Activated CD8-positive, alpha-beta memory T cell treated with anti-CD3 and anti-CD28 coated beads, Interleukin-2, amount 50 U/mL, for 48 hours (primary cell): ENCODE measurements at regions not wholly inside any gene's neighbourhood (a gene's known extent, or its start where the extent isn't known, plus 50 kb on each side); places are given as distances from the start of the nearest gene placed in this dataset.
A peak's percentile ranks its signal among the peaks of the same experiment; 100 is the strongest.
"Not testable (repeated sequence)": the region's sequence is repeated elsewhere in the genome, so short reads cannot be mapped to it uniquely, and the experiment has no call there.

Source experiments
- DNase-seq: peaks from one replicate; pipeline ENCODE4 v3.0.0-alpha.2; 2020

DNA sequence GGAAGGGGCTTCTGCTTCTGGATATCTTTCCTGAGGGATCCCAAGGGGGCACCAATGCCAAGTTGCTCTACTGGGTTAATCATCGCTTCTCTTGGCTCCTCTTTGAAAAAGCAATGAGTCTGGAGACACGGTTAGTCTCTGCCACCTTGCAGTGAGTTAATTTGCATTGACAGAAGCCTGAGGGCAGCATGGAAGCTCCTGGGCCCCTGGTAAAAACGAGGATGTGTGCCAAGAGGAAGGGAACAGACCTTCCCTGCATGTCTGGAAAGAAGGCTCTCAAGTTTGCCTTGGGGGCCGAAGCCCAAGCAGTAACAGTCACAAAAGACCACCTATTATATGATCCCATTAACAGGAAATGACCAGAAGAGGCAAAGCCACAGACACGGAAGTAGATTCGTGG is 86.7 kb downstream of the IRX5 start:
- no peak for DNase-seq

DNA sequence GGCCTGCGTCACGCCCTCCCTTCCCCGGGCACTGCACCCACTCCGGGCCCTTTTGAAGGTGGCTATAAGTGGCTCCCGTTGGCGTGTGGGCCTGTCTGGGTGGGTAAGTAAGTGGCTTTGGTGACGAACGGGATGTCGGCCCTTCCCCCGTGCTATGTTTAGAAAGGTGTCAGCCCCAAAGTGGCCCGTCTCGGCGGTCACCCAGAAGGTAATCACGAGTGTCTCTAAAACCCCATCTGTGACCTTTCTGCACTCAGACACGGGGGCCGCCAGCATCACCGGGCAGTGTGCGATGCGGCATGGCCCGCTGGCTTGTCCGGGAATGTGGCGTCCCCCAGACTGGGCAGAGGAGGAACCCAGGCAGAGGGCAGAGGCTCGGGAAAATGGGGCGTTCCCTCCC is 88.2 kb downstream of the IRX5 start:
- DNase-seq, result no peak

DNA sequence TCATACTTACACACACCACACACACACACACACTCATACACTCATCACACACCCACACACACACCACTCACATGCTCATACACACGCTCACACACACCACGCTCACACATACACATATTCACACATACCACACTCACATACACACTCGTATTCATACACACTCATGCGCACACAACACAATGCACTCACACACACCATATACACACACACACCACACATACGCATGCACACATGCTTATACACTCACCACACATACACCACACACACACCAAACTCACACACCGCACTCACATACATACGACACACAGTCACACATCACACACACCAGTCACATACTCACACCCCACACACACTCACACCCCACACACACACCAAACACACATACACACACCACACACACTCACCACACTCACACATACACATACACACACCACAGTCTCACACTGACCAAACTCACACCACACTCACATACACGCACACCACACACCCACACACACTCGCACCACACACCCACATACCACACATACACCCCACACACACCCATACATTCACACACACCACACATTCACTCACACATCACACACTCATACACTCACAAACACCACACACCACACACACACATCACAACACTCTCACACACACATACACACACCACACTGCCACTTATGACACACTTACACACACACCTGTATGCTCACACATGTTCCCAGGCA is 88.9 kb downstream of the IRX5 start:
- no peak for DNase-seq

DNA sequence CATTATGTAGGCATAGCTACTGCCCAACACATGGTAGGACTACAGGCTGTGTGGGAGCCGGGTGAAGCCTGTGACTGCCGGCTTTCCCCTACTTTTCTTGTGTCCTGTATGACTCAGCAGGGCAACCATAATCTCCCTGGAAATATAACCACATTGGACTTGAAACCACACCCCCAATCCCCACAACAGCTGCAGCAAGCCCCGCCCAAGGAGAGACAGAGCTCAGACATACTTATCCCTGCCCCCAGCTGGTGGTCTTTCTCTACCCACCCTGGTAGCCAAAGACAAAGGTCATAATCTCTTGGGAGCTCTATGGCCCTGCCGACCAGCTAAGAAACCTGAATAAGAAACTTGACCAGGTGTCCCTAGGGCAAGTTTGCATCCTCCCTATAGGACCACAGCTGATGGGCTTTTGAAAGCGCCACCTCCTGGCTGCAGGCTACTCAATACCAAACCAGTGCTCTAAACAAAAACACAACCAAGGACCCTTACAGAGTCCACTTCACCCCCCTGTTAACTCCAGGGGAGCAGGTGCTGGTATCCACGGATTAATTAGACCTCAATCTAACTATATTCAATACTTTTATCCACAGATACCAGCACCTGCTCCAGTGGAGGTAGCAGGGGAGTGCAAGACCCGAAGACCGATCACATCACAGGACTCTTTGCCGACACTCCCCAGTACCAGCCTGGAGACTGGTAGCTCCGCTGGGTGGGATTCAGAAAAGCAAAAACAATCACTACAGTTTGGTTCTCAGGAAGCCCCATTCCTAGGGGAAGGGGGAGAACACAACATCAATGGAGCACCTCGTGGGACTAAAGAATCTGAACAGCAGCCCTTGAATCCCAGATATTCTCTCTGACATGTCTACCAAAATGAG is 91.2 kb downstream of the IRX5 start:
- DNase-seq, result no peak

DNA sequence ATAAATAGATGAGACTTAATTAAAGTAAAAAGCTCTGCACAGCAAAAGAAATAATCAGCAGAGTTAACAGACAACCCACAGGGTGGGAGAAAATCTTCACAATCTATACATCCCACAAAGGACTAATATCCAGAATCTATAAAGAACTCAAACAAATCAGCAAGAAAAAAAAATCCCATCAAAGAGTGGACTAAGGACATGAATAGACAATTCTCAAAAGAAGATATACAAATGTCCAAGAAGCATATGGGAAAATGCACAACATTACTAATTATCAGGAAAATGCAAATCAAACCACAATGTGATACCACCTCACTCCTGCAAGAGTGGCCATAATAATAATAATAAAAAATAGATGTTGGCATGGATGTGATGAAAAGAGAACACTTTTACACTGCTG is 96.6 kb downstream of the IRX5 start:
- not testable (repeated sequence) for DNase-seq

DNA sequence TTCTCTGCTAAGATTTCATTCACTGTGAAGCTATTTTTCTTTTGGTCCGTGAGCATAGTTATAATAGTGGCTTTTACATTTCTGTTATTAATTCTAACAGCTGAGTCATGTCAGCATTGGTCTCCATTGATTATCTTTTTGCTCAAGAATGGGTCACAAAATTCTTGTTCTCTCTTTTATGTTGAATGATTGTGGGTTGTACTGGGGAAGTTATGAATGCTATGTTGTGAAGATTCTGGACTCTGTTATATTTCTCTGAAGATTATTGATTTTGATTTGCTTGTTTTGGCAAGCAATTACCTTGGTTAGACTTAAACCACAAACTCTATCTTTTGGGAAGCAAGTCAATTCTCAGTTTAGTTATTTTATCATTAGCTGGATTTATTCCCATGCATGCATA is 98.8 kb downstream of the IRX5 start:
- no peak for DNase-seq

DNA sequence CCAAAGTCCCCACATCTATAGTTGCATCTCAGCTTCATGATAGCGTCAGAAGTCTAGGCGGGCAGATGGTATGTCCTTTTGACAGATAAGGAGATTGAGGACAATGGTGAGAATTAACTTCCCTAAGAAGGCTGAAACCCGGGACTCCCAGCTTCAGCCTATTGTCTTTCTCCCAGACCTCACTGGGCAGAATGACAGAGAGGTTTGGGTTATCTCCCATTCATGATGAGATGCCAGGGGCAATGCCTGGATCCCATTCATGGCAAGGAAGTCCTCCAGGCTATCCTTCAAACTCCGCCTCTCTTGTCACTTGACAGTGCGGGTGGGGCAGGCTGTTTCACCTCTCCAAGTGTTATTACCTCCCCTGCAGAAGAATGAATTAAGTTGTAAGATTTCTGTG is 100.3 kb downstream of the IRX5 start:
- DNase-seq, result no peak

DNA sequence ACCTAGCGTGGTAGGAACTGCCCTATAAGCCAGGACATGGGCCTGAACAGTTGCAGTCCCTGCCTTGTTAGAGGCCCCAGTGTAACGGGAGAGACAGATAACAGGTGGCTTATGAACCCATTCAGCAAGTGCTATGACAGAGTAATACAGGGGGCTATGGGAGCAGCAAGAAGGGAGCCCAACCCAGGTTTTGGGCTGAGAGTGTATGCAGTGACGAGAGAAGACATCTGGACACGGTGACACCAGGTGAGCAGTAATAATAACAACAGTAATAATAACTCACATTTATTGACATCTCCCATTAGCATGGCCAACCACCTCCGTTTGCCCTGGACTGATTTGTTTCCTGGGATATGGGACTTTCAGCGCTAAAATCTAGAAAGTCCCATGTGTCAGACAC is 100.8 kb downstream of the IRX5 start:
- DNase-seq, result no peak

DNA sequence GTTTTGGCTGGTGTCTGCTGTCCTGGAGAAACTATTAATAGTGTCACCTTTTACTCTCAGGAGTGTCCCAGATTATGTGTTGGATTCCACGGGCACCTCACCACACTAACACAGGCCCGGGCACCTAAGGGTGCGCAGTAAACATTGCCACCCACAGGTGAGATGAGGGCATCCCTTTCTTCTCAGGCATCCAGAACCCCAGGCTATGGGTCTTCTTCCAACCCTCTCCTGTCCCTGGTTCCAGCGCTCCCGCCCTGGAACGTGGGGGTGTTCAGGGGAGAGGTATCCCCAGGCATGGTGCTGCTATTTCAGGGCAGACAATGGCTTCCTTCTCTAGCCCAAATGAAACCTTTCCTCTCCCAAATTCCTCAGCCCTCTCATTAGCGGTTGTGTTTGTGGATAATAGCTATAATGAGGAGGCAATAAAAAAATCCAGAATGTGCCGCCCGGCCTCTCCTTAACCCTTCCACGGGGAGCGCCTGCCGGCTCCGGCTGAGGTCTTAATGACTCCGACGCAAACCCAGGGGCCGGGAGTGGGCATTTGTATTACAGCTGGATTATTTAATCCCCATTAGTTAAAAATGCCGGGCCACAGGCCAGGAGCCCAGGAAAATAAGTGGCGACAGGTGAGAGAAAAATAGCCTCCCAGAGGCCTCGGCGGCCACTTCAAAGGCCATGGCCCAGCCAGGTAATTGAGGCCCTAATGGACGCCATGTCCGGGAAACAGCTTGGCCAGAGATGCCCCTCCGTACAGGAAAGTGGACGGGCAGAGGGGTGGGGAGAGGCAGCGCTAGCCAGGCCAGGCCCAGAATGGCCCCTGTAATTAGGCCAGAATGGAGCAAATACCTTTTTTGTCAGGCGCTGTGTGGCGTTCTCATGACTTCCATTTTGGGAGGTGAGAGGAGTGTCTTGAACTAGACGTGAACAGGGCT is 102.8 kb downstream of the IRX5 start:
- DNase-seq, result no peak

DNA sequence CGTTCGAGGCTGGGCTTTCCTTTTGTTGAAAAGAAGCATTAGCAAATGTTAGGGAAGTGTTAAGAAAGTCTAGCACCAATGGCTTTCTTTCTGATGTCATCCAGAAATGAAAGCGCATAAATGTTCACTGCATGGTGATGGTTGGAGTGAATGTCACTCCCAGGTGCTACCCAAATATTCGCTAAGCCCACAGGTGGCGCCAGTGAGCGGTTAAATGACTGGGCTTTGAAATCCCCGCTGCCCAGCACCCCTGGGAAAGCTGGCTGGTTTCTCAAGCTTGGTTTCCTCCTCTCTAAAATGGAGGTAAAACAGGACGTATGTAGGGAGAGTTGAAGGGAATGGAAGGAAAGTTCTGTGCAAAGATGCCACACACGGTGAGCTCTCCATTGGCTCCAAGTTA is 104.4 kb downstream of the IRX5 start:
- peak; percentile 78 for DNase-seq

DNA sequence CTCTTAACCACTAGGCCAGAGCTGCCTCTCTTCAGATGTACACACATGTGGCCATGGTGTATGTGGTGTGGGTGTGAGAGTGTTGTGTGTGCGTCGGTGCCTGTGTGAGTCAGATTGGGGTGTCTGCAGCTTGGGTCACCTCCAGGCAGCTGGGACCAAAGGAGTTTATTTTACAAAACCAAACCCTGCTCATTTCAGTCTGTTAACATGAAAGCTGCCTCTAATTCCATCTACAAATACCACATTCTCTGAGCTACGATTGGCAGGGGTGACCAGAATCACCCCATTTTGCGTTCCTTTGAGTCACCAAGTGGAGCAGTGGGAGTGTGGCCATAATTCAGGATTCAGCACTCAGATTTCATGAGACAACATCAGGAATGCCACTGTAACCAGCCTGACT is 105.3 kb downstream of the IRX5 start:
- no peak for DNase-seq

DNA sequence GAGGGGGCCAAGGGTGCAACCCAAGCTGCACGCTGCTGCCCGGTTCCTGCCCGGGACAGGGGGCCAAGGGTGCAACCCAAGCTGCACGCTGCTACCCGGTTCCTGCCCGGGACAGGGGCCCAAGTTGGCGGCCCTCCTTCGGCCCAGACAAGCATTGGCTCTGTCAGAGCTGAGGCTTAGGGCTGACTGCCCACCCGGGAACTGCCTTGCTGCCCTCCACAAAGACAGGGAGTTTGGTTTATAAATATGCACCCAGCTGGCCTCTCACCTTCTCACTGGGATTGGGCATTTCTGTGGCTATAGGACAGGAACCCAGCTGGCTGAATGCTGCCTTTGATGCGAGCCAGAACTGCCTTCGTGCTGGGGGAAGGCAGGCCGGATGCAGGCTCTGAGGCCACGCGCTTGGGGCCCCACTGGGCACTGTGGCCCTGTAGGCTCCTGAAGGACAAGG is 105.7 kb downstream of the IRX5 start:
- no peak for DNase-seq

DNA sequence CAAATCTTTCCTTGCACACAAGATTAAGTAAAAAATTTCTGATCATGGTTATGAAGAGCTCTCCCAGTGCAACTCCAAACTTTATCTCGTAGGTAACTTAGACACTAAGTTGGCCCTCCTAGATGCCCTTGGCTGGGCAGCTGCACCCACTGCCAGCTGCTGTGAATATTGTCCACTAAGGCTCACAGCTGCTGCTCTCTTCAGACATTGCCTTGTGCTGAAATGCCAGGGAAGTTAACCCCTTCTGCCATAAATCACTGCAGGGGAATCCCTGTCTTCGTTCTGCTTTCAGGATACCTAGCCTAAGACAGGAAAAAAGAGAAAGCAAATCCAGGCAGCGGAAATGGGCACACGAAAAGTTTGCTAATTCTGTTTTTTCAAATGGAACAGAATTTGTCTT is 106.4 kb downstream of the IRX5 start:
- DNase-seq, result no peak

DNA sequence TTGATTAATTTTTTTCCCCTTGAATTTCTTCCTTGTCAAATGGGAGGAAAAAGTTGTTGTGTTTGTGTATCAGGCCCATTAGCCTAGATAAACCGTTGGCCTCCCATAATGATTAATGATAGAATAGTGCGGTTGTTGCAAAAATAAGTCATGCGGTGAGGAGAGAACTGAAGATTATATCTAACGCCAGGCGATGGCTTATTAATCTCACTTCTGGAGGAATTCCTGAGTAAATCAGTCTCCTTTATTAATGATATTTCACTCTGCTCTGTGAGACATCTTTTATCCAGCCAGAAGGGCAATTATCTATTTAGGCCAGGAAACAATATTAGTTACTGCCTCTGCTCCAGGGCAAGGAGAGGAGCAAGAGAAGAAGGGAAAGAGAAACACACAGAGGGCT is 107.3 kb downstream of the IRX5 start:
- DNase-seq, result no peak

DNA sequence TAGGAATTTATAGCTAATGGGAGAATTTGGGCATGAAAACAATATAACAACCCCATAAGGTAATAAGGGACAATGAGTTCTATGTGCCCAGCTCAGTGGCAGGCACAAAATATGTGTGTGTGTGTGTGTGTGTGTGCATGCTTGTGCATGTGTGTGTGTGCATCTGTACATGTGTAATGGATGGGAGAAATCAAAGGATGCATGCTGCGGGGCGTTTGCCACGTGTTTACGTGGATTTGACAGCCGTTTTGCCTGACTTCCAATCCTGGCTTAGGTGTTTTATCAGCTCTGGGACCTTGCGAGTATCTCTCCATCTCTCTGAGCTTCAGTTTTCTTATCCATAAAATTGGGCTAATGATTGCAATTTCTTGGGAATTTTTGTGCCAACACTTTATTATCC is 108.4 kb downstream of the IRX5 start:
- no peak for DNase-seq

DNA sequence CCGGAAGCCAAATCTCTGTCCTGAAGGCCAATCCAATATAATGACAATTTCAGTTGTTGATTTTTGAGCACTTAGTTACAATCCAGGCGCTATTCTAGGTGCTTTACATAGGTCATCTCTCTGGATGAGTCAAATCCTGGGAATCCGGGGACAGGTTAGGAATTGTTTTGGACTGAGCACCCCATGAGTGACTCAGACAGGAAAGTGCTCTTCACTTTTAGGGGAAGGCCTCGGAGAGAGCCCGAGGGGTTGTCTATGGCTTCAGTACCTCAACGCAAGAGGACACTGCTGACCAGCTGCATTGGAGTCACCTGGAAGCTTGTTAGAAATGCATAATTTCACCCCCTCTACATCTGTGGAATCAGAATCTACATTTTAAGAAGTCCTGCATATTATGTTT is 108.8 kb downstream of the IRX5 start:
- DNase-seq, result no peak

DNA sequence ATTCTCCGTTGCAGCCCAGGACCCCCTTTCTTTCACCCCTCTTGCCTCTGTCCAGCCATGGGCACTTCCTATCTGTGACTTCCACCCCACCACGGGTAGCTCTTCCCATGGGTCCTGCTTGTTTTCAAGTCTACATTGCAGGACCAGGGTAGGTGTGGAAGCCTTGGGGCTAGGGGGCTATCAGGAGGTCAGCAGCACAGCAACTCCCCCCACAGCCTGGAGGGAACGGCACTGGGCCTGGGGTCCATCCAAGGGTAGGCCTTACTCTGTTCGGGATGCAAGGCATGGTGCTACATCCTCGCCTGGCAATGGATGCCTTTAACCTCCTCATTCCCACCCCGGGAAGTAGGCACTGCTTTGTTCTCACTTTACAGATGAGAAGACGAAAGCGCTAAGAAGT is 109.3 kb downstream of the IRX5 start:
- no peak for DNase-seq

DNA sequence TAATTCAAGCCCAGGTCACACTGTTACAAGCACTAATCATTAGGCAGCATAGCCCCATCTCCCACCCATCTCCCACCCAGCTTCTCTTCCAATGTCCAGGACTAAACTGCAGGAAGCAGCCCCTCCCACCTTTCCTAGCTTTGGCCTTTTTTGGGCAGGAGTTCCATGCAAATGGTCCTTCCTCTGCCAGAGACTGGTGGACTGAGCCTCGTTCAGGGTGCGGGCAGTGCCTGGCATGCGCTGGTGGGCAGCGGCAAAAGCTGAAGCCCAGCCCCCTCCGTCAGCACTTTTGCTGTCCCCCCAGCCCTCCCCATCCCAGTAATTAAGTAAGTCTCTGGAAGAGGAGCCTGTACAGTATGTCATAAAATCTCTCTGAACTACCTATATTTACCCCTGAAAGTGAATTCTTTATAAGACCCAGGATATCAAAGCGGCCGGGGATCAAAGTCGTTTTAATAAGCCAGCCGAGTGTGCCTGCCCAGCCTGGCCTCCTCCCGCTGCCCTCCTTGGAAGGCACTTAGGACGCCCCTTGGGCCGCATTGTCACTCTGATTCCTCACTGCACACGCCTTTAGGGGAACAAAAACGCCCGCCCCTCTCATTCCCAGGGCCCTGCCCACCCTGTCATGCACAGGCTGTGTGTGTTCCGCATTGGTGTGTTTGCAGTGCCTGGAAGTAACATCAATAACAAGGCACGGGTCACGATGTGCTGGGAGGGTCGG is 109.9 kb downstream of the IRX5 start:
- DNase-seq, result no peak

DNA sequence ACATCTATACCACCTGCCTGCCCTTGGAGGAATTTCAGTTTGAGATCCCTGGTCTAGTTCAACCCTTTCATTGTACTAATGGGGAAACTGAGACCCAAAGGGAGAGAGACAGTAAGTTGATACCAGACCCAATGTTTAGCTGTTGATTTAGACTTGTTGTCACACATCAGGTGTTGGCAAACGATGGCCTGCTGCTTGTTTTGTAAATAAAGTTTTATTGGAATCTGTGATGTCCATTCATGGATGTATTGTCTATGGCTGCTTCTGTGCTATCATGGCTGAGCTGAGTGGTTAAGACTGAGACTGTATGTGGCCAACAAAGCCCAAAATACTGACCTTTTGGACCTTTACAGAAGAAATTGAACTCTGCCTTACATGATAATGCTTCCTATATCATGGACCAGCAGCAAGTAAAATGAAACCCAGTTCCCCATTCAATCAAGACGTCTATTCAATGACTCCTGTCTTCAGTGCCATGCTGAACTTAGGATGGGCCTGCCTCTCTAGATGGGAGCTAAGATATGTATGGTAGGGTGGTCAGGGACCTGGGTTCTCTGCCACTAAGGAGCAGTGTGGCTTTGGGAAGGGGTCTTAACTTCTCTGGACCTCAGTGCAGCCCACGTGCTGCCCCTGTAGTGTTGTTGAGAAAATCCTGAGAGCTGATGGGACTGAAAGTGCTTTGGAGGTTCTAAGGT is 111.0 kb downstream of the IRX5 start:
- no peak for DNase-seq

DNA sequence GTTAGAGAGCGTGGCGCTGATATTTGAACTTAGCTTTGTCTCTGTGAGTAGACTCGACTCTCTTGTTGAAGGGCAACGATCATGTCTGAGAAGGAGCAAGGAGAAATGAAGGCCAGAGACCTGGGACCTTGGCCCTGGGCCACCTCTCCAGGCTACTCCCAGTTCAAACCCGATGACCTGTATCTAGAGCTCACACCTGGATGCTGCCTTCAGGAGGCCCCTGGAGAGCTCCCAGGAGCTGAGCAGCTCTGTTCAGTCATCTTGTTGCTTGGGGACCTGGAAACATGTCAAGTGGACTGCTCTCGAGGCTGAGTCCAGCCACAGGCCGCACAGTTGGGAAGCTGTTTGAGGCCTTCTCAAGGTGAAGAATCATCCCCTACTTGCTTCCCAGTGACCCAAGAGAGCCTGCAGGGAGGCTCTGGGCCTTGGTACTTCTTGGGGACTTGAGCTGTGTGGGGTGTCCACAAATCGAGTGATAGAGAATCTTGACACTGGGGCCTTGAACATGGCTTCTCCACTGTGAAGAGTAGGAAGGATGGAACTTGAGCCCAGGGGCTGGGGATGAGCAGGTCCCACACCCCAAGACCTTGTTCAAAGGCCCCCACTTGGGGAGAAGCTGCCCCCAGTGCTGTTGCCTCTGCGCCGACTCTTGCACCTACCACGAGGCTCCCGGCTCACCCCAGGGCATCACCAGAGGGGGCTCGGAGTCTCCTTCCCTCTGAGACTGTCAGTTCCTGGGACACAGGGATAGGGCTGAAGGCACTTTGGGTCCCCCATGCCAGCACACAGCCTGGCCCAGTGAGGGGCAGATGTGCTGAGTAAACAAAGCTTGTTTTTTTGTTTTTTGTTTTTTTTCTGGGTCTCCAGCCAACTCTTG is 112.1 kb downstream of the IRX5 start:
- DNase-seq, result no peak

DNA sequence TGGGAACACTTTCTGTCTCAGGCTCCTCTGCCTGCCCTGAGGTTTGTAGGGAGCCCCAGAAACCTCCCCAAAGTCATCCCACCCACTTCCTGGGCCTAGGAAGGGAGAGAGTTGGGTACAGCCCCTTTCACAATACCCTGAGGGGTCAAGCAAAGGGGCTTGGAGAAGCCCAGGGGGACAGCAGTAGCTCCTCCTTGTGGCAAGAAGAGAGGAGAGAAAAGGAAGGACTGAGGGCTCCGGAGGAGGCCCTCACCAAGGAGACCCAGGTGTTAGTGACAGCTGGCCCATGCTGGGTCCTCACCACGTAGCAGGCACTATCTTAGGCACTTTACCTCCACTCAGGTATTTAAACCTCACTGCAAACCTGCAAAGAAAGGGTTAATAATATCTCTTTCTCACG is 112.8 kb downstream of the IRX5 start:
- no peak for DNase-seq
